Activated CD4-positive, alpha-beta memory T cell treated with anti-CD3 and anti-CD28 coated beads for 36 hours (primary cell): ENCODE measurements at regions not wholly inside any gene's neighbourhood (a gene's known extent, or its start where the extent isn't known, plus 50 kb on each side); places are given as distances from the start of the nearest gene placed in this dataset.
"Not testable (repeated sequence)": the region's sequence is repeated elsewhere in the genome, so short reads cannot be mapped to it uniquely, and the experiment has no call there.

Experiments
- CTCF ChIA-PET: fragments of 350-600 bp; sonication (Branson Sonifier 250); formaldehyde crosslinking; loops from one replicate; lab custom pipeline; 2021; ENCODE audit warnings: antibody characterized with exemption, inconsistent platforms; lab: Charles Lee
- POLR2A ChIA-PET: fragments of 350-600 bp; sonication (Branson Sonifier 250); formaldehyde crosslinking; loops from one replicate; lab custom pipeline; 2021; ENCODE audit warnings: antibody characterized with exemption; lab: Charles Lee
- DNase-seq: peaks from one replicate; pipeline ENCODE4 v3.0.0-alpha.2; 2020
- H3K27ac Mint-ChIP-seq: one replicate; pipeline ENCODE4 v1.8.0; 2021; ENCODE audit warnings: mixed read lengths
- H3K27me3 Mint-ChIP-seq: one replicate; pipeline ENCODE4 v1.8.0; 2021; ENCODE audit warnings: mixed read lengths
- H3K36me3 Mint-ChIP-seq: one replicate; pipeline ENCODE4 v1.8.0; 2021; ENCODE audit warnings: mixed read lengths
- H3K4me1 Mint-ChIP-seq: one replicate; pipeline ENCODE4 v1.8.0; 2021; ENCODE audit warnings: low read depth, mixed read lengths
- H3K4me3 Mint-ChIP-seq: one replicate; pipeline ENCODE4 v1.8.0; 2021; ENCODE audit warnings: mild to moderate bottlenecking, mixed read lengths
- H3K9me3 Mint-ChIP-seq: one replicate; pipeline ENCODE4 v1.8.0; 2021; ENCODE audit warnings: mixed read lengths
- intact Hi-C: fragments of 100-400 bp; cut with micrococcal nuclease; formaldehyde crosslinking; loops from one replicate; pipeline ENCODE4 v1.15.1; 2023

DNA sequence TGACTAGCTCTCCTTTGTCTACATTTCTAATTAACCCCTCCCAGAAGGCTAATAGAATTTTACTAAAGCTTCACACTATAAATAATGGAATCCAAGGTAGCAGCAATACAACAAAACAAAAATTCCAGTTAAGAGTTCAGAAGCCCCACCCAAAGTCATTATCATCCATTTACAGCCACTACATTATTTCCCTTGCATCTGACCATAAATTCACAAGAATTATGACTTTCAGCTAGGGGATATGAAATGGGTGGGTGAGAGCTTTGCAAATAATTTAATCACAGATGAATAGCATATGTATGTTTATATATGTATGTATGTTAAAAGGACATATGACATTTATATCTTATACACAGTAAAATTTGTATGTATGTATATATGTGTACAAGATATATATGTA lies 65.3 kb upstream of the PTGDR start:
- H3K27me3 Mint-ChIP-seq = no peaks in the 10 kb centered on the region
- H3K36me3 Mint-ChIP-seq = peaks cover 3% of the 10 kb centered on the region
- no peak for DNase-seq
- peaks cover 6% of the 10 kb centered on the region for H3K9me3 Mint-ChIP-seq
- H3K27ac Mint-ChIP-seq = no peak overlapping the region
- CTCF ChIA-PET = no interaction called here
- intact Hi-C loops = no loop called here
- no peak overlapping the region for H3K4me3 Mint-ChIP-seq
- POLR2A ChIA-PET = no interaction called here
- H3K4me1 Mint-ChIP-seq = no peaks in the 10 kb centered on the region

DNA sequence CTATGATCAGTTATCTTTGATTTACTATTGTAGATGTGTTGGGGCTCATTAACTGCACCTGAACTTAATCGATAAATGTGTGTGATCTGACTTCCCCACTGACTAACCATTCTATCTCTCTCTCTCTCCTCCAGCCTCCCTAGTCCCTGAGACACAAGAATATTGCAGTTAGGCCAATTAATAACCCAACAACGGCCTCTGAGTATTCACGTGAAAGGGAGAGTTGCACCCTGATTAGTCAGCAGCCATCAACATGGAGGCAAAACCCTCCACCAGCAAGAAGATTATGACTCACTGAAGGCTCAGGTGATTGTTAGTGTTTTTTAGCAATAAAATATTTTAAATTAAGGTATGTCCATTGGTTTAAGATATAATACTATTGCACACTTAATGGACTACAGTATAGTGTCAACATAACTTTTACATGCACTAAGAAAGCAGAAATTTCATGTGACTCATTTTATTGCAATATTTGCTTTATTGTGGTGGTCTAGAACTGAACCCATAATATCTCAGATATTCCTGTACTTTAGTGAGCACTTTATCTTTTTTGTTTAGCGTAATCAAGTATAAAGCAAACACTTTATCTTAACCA lies 77.1 kb upstream of the PTGDR start:
- Mint-ChIP-seq H3K4me1 (peaks cover 9% of the 10 kb centered on the region), H3K36me3 (no peaks in the 10 kb centered on the region), H3K9me3 (peaks cover 4% of the 10 kb centered on the region), H3K27ac (no peak overlapping the region), H3K4me3 (no peak overlapping the region), H3K27me3 (no peaks in the 10 kb centered on the region)
- ChIA-PET CTCF (no interaction called here), POLR2A (no interaction called here)
- intact Hi-C loops = no loop called here
- DNase-seq = no peak

DNA sequence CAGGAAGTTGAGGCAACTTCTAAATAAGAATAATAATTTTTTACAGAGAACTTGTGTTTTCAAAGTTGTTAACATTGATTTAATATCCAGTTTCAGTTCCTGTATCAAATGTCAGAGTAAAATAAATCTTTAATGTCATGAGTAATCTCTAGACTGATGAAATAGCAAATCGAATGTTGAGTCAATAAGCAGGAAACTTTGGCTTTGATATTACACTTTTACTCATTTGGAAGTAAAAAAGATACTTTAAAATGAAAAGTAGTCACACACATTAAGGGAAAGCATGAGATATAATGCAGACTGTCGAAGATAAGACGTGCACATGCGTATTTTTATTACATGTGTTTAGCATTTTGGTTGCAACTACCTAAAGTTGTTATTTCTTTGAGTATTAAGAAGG lies 78.2 kb upstream of the PTGDR start:
- H3K9me3 Mint-ChIP-seq = no peaks in the 10 kb centered on the region
- intact Hi-C loops = loop anchor here (5.0 kb wide), 1 partner anchor 167 kb away; no protein-coding TSS in a partner anchor
- DNase-seq = no peak
- H3K27me3 Mint-ChIP-seq = no peaks in the 10 kb centered on the region
- ChIA-PET POLR2A (no interaction called here), CTCF (no interaction called here)
- H3K4me1 Mint-ChIP-seq = peaks cover 13% of the 10 kb centered on the region
- H3K27ac Mint-ChIP-seq = no peak overlapping the region
- H3K36me3 Mint-ChIP-seq = no peaks in the 10 kb centered on the region
- H3K4me3 Mint-ChIP-seq = no peak overlapping the region

DNA sequence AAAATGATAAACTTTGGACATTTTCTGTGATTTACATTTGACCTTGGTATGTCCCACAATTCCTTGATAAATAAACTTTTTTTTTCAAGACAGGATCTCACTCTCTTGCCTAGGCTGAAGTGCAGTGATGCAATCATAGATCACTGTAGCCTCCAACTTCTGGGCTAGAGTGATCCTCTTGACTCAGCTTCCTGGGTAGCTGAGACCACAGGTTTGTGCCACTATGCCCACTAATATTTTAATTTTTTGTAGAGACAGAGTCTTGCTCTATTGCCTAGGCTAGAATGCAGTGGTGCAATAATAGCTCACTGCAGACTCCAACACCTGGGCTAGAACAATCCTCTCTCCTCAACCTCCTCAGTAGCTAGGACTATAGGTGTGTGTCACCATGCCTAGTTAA lies 79.1 kb upstream of the PTGDR start:
- peaks cover 13% of the 10 kb centered on the region for H3K4me1 Mint-ChIP-seq
- POLR2A ChIA-PET = no interaction called here

DNA sequence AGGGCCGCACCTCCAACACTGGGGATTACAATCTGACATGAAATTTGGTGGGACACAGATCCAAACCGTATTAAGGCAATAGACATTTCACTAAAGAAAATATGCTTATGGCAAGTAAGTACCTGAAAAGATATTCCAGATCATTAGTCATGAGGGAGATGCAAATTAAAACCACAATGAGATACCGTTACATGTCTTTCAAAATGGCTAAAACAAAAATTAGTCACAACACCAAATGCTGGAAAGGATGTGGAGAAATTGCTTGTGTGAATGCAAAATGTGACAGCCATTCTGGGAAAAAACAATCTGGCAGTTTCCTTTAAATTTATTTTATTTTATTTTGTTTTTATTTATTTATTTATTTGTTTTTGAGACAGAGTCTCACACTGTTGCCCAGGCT lies 82.3 kb upstream of the PTGDR start:
- no peaks in the 10 kb centered on the region for H3K27me3 Mint-ChIP-seq
- CTCF ChIA-PET = no interaction called here
- intact Hi-C loops = loop anchor here (5.0 kb wide), 1 partner anchor 163 kb away; no protein-coding TSS in a partner anchor

More for the DNA sequence above, 79.1 kb upstream of the PTGDR start:
- no peak for DNase-seq
- no peaks in the 10 kb centered on the region for H3K27me3 Mint-ChIP-seq
- intact Hi-C loops = loop anchor here (5.0 kb wide), 1 partner anchor 166 kb away; no protein-coding TSS in a partner anchor
- no peak overlapping the region for H3K4me3 Mint-ChIP-seq
- CTCF ChIA-PET = no interaction called here
- no peaks in the 10 kb centered on the region for H3K36me3 Mint-ChIP-seq
- no peaks in the 10 kb centered on the region for H3K9me3 Mint-ChIP-seq
- H3K27ac Mint-ChIP-seq = no peak overlapping the region

DNA sequence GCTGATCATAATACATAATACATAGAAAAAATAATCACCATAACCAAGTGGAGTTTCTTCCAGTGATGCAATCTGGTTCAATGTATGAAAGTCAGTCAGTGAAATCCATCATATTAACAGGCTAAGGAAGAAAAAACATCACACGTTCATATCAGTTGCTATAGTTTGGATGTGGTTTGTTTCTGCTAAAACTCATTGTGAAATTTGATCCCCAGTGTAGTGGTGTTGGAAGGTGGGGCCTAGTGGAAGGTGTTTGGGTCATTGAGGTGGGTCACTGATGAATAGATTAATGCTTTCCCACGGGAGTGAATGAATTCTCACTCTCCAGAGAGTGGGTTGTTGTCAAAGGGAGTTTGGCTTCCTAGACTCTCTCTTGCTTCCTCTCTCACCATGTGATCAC lies 84.6 kb upstream of the PTGDR start:
- CTCF ChIA-PET = no interaction called here
- DNase-seq = no peak
- POLR2A ChIA-PET = no interaction called here

More for the DNA sequence above, 82.3 kb upstream of the PTGDR start:
- Mint-ChIP-seq H3K36me3 (peaks cover 3% of the 10 kb centered on the region), H3K4me3 (no peak overlapping the region), H3K4me1 (peaks cover 11% of the 10 kb centered on the region), H3K9me3 (peaks cover 12% of the 10 kb centered on the region), H3K27ac (no peak overlapping the region)
- DNase-seq = no peak
- POLR2A ChIA-PET = no interaction called here

DNA sequence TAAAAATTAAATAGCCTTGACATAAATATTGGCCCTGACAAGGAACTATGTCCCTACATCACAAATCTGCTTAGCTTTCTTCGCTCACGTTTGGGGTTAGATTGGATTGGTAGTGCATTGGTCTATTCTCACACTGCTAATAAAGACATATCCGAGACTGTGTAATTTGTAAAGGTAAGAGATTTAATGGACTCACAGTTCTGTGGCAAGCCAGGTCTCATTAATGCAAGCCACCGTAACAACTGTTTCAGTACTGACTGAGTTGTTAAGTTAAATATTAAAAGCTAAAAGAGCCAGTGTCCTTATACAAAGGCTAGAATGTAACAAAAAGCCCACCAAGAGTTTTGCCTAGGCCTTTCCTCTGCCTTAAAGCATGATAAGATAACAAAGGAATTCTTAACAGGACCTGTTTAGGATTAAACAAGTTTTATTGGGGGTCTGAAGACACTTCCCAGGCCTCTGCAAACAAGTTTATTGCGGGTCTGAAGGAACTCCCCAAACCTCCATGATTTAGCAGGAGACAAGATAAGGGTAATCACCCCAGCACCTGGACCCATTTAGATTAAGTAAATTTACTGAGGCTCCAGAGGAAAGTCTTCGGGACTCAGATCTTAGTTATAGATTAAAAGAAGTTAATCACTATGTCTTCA lies 88.2 kb upstream of the PTGDR start:
- POLR2A ChIA-PET = no interaction called here
- H3K4me1 Mint-ChIP-seq = peaks cover 20% of the 10 kb centered on the region

More for the DNA sequence above, 84.6 kb upstream of the PTGDR start:
- H3K27ac Mint-ChIP-seq = no peak overlapping the region
- no peak overlapping the region for H3K4me3 Mint-ChIP-seq
- H3K36me3 Mint-ChIP-seq = peaks cover 3% of the 10 kb centered on the region
- H3K4me1 Mint-ChIP-seq = peaks cover 4% of the 10 kb centered on the region
- intact Hi-C loops = no loop called here
- no peaks in the 10 kb centered on the region for H3K27me3 Mint-ChIP-seq
- peaks cover 14% of the 10 kb centered on the region for H3K9me3 Mint-ChIP-seq

DNA sequence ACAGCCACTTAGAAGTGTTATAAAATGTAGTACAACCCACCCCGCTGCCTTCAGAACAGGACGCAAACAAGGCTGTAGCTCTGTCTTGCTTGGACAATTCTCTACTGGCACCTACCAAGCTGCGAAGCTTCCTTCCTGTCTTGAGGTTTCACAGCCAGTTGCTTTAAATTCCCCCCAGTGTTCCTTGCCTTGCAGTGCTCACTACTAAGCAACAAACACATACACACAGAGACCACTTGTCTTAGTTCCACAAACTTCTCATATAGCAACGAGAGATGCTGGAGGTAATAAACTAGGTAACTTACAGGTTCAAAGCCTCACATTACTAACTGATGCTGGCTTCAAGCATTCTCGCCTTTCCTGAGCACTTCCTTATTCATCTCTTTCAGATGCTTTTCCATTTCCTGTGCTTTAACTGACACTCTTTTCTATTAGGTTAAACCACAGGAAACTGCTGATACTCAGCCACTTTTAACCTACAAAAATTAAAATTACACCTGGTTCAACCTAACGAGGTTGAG lies 91.5 kb upstream of the PTGDR start:
- peaks cover 20% of the 10 kb centered on the region for H3K4me1 Mint-ChIP-seq
- H3K4me3 Mint-ChIP-seq = no peak overlapping the region
- no peak overlapping the region for H3K27ac Mint-ChIP-seq
- CTCF ChIA-PET = interaction anchor here (0.7 to 1.1 kb wide), 2 partner anchors 18 to 132 kb away, joined by 3 read pairs; no protein-coding TSS in a partner anchor
- no peaks in the 10 kb centered on the region for H3K36me3 Mint-ChIP-seq
- peak; percentile 18 for DNase-seq
- H3K9me3 Mint-ChIP-seq = peaks cover 30% of the 10 kb centered on the region
- intact Hi-C loops = no loop called here
- H3K27me3 Mint-ChIP-seq = no peaks in the 10 kb centered on the region
- POLR2A ChIA-PET = no interaction called here

More for the DNA sequence above, 88.2 kb upstream of the PTGDR start:
- H3K36me3 Mint-ChIP-seq = peaks cover 3% of the 10 kb centered on the region
- H3K27ac Mint-ChIP-seq = no peak overlapping the region
- no peak overlapping the region for H3K4me3 Mint-ChIP-seq
- intact Hi-C loops = no loop called here
- CTCF ChIA-PET = no interaction called here
- no peak for DNase-seq
- H3K9me3 Mint-ChIP-seq = peaks cover 14% of the 10 kb centered on the region
- H3K27me3 Mint-ChIP-seq = no peaks in the 10 kb centered on the region

DNA sequence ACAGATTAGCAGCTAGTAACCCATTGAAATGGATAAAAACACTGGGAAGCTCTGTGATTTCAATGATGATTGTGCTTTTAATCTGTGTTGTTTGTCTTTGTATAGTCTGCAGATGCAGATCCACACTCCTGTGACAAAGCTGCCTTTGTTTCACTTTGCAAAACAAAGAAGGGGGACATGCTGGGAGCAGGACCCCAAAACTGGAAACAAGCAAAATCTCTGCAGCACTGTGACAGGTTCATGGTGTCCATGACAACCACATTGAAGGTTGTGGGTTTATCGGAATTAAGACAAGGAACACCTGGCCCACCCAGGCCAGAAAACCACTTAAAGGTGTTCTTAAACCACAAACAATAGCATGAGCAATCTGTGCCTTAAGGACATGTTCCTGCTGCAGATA lies 95.6 kb upstream of the PTGDR start:
- H3K27me3 Mint-ChIP-seq, H3K36me3 Mint-ChIP-seq, H3K4me3 Mint-ChIP-seq, POLR2A ChIA-PET, H3K27ac Mint-ChIP-seq, intact Hi-C loops, CTCF ChIA-PET, DNase-seq: not testable (repeated sequence)
- Mint-ChIP-seq H3K9me3 (peaks cover 43% of the 10 kb centered on the region), H3K4me1 (peaks cover 18% of the 10 kb centered on the region)

DNA sequence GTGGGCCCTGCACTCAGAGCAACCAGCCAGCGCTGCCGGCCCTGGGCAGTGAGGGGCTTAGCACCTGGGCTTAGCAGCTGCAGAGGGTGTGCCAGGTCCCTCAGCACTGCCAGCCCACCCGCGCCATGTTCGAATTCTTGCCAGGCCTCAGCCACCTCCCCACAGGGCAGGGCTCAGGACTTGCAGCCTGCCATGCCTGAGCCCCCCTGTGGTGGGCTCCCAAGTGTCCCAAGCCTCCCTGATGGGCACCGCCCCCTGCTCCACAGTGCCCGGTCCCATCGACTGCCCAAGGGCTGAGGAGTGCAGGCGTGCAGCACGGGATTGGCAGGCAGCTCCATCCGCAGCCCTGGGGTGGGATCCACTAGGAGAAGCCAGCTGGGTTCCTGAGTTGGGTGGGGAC lies 98.0 kb upstream of the NID2 start:
- Mint-ChIP-seq H3K36me3 (no peaks in the 10 kb centered on the region), H3K4me1 (no peaks in the 10 kb centered on the region), H3K9me3 (peaks cover 35% of the 10 kb centered on the region), H3K27ac (no peak overlapping the region), H3K4me3 (no peak overlapping the region), H3K27me3 (no peaks in the 10 kb centered on the region)
- ChIA-PET CTCF (interaction anchor here (0.7 kb wide), 1 partner anchor 73 kb away, joined by 3 read pairs; no protein-coding TSS in a partner anchor), POLR2A (no interaction called here)
- intact Hi-C loops = no loop called here
- no peak for DNase-seq

DNA sequence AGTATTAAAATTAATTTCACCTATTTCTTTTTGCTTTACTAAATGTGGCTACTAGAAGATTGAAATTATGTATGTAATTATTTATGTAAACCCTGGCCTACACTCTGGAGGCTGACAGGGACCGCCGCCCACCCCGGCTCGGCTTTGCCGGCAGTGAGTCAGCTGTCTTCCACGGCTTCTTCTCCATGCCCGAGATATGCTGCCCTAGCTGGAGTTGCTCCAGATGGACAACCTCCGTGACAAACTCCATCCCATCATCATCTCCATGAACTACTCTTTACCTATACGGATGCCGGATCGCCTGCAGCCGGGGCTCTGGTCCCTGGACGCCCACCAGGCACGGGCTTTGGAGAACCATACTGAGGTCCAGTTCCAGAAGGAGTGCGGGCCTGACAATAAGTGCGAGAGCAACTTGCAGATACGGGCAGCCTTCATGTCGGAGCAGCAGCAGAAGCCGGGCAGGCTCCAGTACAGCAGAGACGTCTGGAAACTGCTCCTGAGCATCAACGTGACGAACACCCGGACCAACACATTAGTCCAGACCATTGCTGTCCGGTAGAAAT lies 86.9 kb upstream of the NID2 start:
- Mint-ChIP-seq H3K27me3 (no peaks in the 10 kb centered on the region), H3K36me3 (no peaks in the 10 kb centered on the region), H3K27ac (no peak overlapping the region), H3K9me3 (no peaks in the 10 kb centered on the region), H3K4me1 (peaks cover 17% of the 10 kb centered on the region), H3K4me3 (no peak overlapping the region)
- ChIA-PET POLR2A (no interaction called here), CTCF (no interaction called here)
- intact Hi-C loops = loop anchor here (10.0 kb wide), 1 partner anchor 119 kb away; no protein-coding TSS in a partner anchor
- no peak for DNase-seq

DNA sequence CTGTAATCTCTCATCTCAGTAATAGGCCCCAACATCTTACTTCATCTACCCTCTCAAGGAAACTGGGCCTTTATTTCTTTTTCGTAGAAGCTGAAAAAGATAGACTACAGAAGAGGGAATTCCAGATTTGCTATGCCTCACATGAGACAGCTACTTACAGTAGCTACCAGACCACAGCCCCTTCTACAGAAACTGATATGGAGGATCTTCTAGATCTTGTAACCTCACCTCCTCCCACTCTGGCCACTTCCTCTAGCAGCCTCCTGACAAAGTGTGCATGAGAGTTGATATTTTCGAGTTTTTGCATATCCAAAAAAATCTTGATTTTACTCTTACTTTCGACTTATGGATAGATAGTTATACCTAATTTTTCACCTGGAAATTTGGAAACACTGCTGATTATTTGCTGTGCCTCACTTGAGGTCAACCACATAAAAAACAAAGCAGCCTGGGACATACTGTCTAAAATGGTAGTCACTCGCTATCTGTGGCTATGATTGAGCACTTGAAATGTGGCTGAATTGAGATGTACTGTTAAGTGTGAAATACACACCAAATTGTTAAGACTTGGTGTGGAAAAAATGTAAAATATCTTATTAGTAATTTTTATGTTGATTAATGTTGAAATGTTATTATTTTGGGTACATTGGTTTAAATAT lies 86.3 kb upstream of the NID2 start:
- Mint-ChIP-seq H3K36me3 (no peaks in the 10 kb centered on the region), H3K4me3 (no peak overlapping the region), H3K27me3 (no peaks in the 10 kb centered on the region), H3K27ac (no peak overlapping the region), H3K4me1 (peaks cover 17% of the 10 kb centered on the region), H3K9me3 (no peaks in the 10 kb centered on the region)
- ChIA-PET POLR2A (no interaction called here), CTCF (no interaction called here)
- intact Hi-C loops = loop anchor here (10.0 kb wide), 1 partner anchor 120 kb away; no protein-coding TSS in a partner anchor
- DNase-seq = peak; percentile 25
